KOPT-K1 (cell line): ENCODE measurements at regions not wholly inside any gene's neighbourhood (a gene's known extent, or its start where the extent isn't known, plus 50 kb on each side); places are given as distances from the start of the nearest gene placed in this dataset.
A peak's percentile ranks its signal among the peaks of the same experiment; 100 is the strongest.

Experiments
- H3K27ac ChIP-seq: fragments of 200-600 bp; sonication (generic); 2 replicates; pipeline ENCODE4 v1.5.1; 2016; ENCODE audit warnings: antibody characterized with exemption, mild to moderate bottlenecking, low read depth, low read length; ENCODE audit not compliant: poor library complexity, severe bottlenecking
- H3K36me3 ChIP-seq: fragments of 200-600 bp; sonication (generic); 2 replicates; pipeline ENCODE4 v1.5.1; 2017; ENCODE audit warnings: antibody characterized with exemption, mild to moderate bottlenecking, low read length, moderate library complexity; ENCODE audit not compliant: insufficient read depth
- H3K9me3 ChIP-seq: fragments of 200-600 bp; sonication (generic); 2 replicates; pipeline ENCODE4 v1.5.1; 2017; ENCODE audit warnings: antibody characterized with exemption, low read length, mild to moderate bottlenecking; ENCODE audit not compliant: insufficient read depth, poor library complexity, severe bottlenecking

DNA sequence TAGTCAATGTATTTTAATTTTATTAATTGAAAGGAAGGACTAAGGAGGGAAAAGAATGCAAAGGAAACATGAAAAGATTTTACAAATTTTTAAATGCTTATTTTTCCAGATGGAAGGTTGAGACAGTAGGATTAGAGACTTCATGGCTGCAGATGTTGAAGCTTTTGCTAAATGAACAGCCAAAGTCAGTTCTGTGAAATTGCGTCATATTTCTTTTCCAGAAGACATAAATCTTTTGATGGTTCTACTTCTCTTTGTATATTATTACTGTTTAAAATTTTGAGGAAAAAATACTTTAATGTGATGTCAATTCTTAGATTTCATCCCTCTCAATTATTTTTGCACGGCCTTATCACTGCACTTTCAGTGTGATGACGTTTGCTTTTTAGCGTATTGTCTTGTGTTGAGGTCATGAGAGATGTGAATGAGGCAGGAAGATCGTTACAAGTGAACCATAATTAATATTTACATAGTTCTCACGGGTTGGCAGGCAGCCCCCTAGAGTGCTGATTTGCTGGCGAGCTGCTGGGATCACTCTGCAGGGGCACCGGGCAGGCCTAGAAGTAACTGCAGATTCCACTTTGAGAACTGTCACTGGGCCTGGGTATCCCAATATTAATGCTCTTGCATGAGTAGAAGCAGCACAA, 158.1 kb downstream of the TBXT start:
- H3K27ac ChIP-seq = no peak overlapping the region
- H3K9me3 ChIP-seq = no peaks in the 10 kb centered on the region
- no peaks in the 10 kb centered on the region for H3K36me3 ChIP-seq

DNA sequence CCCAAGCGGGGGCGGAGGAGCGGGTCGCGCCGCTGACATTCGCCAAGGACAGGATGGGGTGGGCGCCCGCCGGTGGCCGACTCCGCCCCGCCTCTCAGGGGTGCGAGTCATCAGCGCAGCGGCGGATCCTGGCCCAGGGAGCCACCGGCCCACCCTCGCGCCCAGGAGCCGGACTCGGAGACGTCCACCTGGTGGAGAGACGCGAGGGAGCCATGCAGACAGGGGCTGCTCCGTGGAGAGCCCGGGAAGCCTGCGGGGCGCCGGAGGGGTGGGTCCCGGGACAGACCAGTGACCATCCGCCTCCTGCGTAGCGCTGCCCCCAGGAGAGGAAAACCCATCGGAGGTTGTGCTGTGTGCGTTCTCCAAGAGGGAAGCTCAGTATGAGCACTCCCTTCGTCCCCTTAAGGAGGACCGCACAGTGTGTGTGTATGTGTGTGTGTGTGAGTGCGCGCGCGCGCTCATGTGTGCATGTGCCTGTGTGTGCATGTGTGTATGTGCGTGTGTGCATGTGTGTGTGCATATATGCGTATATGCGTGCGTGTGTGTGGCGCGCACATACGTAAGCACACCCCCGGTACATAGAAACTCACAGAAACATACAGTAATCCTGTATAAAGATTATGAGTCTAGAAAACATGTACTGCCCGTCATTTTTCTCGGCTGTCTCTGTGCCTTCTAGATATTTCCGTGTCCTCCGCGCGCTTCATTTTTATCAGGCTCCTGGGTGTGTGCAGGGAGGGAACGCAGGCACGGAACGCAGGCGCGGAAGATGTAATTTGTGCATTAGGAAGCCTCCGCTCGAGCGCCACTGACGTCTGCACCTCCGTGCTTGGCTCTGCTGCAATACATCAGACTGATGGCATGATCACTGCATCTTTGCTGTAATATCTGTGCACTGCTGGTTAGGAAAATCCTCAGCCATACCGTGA, 158.9 kb downstream of the TBXT start:
- Histone ChIP-seq H3K27ac (peak overlapping the region; percentile 33), H3K36me3 (no peaks in the 10 kb centered on the region)

DNA sequence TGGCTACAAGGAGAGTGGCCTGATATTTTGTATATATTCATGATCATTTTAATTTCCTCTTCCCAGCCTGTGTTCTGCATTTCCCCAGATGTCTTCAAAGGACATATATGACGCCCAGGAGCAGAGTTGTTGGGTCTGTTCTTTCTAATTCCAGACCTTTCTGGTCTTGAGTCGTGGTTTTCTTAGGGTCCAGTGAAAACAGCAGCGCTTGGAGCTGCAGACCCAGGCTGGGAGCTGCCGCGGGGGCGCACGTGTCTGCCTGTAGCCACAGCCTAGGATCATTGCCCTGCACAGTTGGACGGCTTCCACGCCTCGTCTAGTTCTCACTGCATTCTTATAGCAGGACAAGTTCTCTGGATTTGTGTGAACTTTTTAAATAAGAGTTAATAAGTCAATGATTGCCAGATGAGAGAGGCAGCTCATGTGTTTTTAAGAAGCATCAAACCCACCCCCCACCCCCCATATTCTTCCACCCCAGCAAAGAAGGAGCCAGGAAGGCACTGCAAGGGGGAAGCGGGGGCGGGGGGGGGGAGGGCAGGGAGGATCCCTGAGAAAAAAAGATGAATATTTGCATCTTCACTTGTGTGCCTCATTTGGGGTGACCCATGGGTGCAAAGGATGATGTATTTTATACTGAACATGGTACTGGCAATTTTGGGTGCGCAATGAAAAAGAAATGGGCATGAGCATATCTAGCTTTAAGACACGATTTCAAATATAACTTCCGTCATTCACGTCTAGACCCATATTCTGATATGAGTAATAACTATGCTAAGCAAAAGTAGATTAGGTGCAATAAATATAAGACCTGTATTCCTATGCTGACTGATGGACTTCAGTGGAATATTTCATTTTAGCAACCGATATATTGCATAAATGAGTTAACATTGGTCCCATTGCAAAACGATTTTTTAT, 160.0 kb downstream of the TBXT start:
- H3K9me3 ChIP-seq = no peaks in the 10 kb centered on the region
- H3K27ac ChIP-seq = peak overlapping the region; percentile 59
- no peaks in the 10 kb centered on the region for H3K36me3 ChIP-seq

More for the DNA sequence above, 158.9 kb downstream of the TBXT start:
- no peaks in the 10 kb centered on the region for H3K9me3 ChIP-seq

DNA sequence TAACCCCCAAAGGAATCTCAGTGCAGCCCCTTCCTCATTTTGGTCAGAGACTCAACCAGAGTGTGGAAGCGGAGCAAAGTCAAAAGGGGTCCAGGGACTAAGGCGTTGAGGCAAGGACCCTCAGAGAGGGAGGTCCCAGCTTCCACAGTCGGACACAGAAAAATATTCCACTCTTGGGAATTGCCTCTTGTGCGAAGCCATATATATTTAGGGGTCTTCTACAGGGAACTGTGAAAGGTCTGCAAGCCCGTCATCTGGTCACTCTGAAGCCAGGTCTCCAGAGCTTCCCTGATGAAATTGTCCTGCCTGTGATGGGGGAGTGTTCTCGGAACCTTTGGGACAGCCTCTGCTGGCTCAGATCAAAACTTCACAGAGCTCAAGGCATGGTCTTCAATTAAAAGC, 160.8 kb downstream of the TBXT start:
- H3K9me3 ChIP-seq = no peaks in the 10 kb centered on the region
- peak overlapping the region; percentile 59 for H3K27ac ChIP-seq
- H3K36me3 ChIP-seq = no peaks in the 10 kb centered on the region

DNA sequence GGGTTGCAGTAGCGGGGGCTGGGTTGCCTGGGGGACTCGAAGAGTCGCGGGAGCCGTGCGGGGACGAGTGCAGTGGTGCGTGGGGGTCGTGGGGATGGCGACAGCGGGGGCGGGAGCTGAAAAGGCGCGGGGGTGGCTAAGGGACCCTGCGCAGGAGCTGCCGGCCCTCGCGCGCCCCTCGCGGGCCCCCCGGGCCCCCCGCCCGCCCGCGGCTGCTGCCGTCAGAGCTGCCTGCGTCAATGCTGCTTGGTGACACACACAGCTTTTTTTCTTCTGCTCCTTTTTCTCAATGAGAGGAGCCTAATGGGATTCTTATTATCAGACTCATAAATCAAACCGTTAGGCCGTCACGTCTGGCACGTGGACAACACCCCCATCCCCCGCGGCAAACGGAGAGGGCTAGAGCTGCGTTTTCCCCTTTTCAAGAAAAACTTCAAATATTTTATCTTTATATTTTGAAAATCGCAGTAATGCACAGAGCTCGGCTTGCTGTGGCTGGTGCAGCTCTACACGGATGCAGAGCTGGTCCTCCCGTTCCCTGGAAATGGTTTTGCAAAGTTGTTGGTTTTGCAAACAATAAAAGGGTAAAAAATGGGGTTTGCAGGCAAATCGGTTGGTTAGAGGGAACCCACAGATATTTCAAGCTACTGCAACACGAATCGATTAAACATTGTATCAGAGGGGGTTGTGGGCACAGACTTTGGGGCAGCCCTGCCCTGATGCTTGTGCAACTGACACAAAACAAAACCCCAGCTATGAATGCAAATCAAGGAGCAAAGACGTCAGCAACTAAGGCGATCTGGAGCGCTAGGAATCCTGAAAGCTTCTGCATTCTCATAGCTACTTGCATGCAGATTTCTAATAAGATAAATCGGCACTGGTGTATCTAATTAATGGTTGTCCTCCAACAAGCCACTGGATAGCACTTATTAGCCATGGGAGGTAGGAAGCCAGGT, 161.4 kb downstream of the TBXT start:
- no peaks in the 10 kb centered on the region for H3K9me3 ChIP-seq
- H3K36me3 ChIP-seq = no peaks in the 10 kb centered on the region
- H3K27ac ChIP-seq = peak overlapping the region; percentile 59

DNA sequence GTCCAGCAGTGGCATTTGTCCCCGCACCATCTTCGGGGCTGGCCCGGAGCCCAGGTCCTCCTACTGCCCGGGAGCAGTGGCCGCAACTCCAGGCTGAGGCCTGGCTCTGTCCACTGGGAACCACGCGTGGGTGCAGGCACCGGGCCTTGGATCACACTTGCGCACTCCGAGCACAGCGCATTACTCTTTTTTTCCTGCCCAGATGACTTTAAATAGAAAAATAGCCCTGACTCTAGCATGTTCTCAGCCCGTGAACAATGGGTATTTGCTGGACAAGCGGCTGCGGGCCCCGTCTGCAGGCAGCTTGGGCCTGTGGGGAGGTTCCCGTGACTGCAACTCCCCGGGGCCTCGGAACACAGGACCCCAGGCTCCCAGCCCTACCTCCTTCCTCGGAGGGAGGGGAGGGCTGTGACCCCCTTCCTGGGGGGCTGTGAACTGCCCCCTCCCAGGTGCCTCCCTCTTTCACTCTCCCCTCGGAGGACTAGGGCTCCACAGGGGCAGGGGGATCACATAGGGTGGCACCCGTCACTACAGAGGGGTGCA, 162.2 kb downstream of the TBXT start:
- Histone ChIP-seq H3K27ac (peak overlapping the region; percentile 59), H3K9me3 (no peaks in the 10 kb centered on the region), H3K36me3 (no peaks in the 10 kb centered on the region)

DNA sequence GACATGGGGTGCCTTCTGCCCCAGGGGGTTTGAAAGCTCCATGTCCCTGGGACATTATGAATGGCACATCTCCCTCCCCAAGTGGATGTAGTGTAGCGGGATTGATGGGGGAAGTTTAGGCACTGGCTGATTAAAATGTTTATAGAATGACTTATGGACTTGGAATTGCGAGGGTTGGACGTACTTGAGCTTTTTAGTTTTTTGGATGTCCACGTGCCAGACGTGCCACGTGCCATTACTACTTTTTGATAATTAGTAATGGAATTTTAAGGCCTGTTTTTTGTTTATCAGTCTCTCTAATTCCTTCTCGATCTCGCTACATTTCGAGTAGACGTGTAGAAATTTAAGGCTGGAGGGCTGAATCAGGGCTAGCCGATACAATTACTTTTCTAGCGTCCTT, 162.8 kb downstream of the TBXT start:
- H3K27ac ChIP-seq = peak overlapping the region; percentile 59
- H3K9me3 ChIP-seq = no peaks in the 10 kb centered on the region
- no peaks in the 10 kb centered on the region for H3K36me3 ChIP-seq

DNA sequence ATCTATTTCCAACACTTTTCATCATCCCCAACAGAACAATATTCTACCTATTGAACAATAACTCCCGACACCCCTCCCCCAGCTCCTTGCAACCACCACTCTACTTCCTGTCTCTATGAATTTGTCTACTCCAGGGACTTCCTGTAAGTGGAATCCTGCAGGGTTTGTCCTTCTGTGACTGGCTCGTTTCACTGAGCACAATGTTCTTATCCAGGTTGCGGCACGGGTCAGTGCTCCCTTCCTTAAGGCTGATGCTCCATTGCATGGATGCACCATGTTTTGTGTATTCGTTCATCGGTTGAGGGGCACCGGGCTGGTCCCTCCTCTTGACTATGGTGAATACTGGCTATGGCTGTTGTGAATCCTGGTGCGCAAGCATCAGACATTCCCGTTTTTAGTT, 163.2 kb downstream of the TBXT start:
- Histone ChIP-seq H3K36me3 (no peaks in the 10 kb centered on the region), H3K27ac (no peak overlapping the region), H3K9me3 (no peaks in the 10 kb centered on the region)

DNA sequence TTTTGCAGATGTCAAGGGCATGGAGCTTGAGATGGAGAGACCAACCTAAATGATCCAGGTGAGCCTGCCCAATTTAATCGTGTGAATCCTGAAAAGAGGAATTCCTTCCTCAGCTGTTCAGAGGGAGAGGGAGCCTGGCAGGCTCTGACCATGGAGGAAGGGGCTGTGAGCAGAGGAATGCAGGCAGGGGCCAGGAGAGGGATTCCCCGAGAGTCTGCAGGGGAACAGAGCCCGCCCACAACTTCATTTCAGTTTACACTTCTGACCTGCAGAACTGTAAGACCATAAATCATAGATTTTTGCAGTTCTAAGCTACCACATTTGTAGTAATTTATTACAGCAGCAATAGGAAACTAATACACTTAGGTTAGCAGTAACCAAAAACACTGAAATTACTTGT, 164.1 kb downstream of the TBXT start:
- H3K9me3 ChIP-seq = no peaks in the 10 kb centered on the region
- H3K36me3 ChIP-seq = no peaks in the 10 kb centered on the region
- H3K27ac ChIP-seq = peak overlapping the region; percentile 2

DNA sequence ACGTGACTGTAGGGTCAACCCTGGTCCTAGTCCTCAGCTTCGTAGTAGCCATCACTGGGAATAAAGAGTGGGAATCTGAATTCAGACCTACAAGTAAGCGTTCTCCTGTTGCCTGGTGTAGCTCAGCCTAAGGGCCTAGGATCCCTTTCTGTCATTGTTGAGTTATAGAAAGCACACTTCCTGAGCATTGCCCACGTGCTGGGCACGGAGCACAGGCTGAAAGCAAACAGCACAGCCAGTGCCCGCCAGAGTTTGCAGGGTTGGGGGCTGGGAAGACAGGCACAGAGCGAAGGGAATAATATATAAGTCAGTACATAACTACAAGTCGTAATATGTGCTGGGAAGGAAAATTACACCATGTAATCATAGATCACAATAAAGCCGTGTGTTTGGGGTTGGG, 166.3 kb downstream of the TBXT start:
- Histone ChIP-seq H3K27ac (no peak overlapping the region), H3K9me3 (no peaks in the 10 kb centered on the region), H3K36me3 (no peaks in the 10 kb centered on the region)

DNA sequence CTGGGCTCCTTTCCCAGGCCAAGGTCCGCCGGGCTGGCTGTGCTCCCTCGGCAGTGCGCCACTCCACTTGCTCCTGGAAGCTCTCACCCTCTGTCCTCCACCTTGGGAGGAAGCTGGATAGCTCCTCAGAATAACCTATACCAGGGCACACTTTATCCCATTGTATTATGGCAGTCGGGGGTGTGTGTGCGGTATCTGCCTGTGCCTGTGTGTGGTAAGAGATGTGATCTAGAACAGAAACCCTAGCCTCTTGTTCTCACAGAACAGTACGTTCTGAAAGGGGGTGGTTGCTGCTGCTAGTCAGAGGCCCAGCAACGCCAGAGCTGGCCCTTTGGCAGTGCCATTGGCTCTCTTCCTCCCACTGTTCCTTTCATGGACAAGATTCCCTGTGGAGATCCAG, 168.4 kb downstream of the TBXT start:
- Histone ChIP-seq H3K27ac (no peak overlapping the region), H3K9me3 (no peaks in the 10 kb centered on the region), H3K36me3 (no peaks in the 10 kb centered on the region)

DNA sequence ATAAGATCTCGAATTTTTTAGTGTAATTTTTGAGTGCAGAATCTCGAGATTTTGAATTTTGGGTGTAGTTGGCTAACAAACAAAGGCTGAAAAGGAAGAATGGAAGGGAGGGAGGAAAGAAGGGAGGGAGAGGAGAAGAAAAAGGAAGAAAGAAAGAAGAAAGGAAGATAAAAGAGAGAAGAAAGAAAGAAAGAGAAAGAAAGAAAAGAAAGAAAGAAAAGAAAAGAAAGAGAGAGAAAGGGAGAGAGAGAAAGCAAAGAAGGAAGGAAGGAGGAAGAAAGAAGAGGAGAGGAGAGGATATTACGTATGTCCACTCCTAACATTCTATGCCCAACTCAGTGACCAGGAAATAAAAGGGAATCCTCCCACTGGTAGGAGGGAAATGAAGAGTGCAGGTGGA, 169.6 kb downstream of the TBXT start:
- Histone ChIP-seq H3K9me3 (no peaks in the 10 kb centered on the region), H3K27ac (no peak overlapping the region), H3K36me3 (no peaks in the 10 kb centered on the region)

DNA sequence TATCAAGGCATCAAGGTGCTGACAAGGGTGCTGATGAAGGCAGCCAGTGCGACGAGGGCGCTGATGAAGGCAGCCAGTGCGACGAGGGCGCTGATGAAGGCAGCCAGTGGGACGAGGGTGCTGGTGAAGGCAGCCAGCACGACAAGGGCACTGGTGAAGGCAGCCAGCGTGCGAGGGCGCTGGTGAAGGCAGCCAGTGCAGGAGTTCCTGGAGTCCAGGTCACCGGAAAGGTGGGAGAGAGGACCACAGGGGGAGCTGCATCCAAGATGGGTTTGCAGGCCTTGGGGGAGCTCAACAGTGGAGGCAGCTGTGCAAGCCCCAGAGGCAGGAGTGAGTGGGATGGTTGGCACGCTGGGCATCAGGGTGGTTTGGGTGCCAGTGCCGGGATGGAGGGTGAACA, 176.3 kb downstream of the TBXT start:
- Histone ChIP-seq H3K27ac (no peak overlapping the region), H3K9me3 (peaks cover 14% of the 10 kb centered on the region), H3K36me3 (no peaks in the 10 kb centered on the region)

DNA sequence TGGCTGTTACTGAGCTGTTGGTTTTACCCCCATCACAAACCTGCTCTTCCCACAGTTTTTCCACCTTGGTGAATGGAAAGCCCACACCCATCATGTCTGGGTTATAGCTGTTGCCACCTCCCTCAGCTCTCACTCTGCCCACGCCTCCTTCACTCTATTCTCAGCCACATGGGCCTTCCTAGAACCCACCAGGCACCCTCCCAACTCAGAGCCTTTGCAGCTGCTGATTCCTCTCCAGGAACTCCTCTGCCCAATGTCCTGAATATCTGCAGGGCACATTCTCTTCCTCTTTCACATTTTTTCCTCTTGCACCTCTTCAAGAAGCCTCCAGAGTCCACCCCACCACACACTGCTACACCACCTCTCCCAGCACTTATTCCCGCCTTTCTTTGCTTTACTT, 177.4 kb downstream of the TBXT start:
- Histone ChIP-seq H3K27ac (no peak overlapping the region), H3K9me3 (peaks cover 14% of the 10 kb centered on the region)

More for the DNA sequence above, 177.4 kb downstream of the TBXT start:
- H3K36me3 ChIP-seq = no peaks in the 10 kb centered on the region
